OCI-LY1 (cell line): ENCODE measurements at regions not wholly inside any gene's neighbourhood (a gene's known extent, or its start where the extent isn't known, plus 50 kb on each side); places are given as distances from the start of the nearest gene placed in this dataset.

Experiments
- EZH2 ChIP-seq: fragments of 200-600 bp; sonication (generic), shearing (Covaris generic); IDR thresholded peaks from 2 replicates; pipeline ENCODE4 v1.8.0; 2017; ENCODE audit warnings: borderline replicate concordance, mixed run types, mild to moderate bottlenecking, antibody characterized with exemption, low read length, moderate library complexity, mixed read lengths
- TF ChIP-seq, protein P1 (sequence below): fragments of 200-600 bp; sonication (generic), shearing (Covaris generic); IDR thresholded peaks from 2 replicates; pipeline ENCODE4 v1.5.1; 2017; ENCODE audit warnings: mild to moderate bottlenecking, antibody characterized with exemption, low read length, moderate library complexity, mixed read lengths

DNA sequence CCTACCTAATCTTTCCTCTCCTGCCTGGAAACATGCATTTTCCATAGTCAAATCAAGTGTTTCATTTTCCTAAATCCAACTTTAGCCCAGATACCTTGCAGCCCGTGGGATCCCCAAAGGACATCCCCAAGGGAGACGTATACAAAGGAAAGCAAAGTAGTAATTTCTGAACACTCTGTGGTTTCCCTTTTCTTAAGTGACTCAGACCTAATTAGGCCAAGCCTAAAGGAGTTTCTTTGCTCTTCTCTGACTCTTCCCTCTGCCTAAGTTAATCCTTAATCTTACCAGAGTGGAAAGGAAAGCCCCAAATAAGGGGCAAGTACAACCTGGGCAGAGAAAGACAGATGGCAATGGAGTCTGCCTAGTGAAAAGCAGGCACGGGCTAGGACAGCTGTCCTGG lies 250.3 kb downstream of the SPTSSA start:
- TF ChIP-seq, protein P1, sequence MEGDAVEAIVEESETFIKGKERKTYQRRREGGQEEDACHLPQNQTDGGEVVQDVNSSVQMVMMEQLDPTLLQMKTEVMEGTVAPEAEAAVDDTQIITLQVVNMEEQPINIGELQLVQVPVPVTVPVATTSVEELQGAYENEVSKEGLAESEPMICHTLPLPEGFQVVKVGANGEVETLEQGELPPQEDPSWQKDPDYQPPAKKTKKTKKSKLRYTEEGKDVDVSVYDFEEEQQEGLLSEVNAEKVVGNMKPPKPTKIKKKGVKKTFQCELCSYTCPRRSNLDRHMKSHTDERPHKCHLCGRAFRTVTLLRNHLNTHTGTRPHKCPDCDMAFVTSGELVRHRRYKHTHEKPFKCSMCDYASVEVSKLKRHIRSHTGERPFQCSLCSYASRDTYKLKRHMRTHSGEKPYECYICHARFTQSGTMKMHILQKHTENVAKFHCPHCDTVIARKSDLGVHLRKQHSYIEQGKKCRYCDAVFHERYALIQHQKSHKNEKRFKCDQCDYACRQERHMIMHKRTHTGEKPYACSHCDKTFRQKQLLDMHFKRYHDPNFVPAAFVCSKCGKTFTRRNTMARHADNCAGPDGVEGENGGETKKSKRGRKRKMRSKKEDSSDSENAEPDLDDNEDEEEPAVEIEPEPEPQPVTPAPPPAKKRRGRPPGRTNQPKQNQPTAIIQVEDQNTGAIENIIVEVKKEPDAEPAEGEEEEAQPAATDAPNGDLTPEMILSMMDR: no peak
- TF ChIP-seq EZH2: no peak
